ENCODE measurements at regions not wholly inside any gene's neighbourhood (a gene's known extent, or its start where the extent isn't known, plus 50 kb on each side); places are given as distances from the start of the nearest gene placed in this dataset.

DNA sequence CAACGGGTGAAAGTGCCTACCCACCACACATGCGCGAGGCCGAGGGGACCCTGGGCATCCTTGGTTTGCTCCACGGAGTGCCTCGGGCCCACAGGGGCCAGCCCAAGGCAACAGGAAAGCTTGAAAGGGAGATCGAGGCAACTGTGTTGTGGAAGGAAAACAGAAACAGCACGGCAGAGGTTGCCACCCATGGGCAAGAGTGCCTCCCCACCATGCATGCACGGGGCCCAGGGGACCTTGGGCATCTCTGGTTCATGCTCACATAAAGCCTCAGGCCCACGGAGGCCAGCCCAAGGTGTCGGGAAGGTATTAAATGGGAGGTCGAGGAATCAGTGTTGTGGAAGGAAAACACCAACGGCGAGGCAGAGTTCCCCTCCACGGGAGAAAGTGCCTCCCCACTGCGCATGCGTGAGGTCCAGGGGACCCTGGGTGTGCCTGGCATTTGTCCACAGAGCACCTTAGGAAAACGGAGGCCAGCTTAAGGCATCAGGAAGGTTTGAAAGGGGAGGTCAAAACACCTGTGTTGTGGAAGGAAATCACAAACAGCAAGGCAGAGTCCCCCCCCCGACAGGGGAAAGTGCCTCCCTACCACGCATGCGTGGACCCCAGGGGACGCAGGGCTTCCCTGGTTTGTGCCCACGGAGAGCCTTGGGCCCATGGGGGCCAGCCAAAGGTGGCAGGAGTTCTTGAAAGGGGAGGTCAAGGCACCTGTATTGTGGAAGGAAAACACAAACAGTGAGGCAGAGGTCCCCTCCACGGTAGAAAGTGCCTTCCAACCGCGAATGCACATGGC lies 367.3 kb downstream of the ALG10 start:
- no peak overlapping the region for H3K4me3 Mint-ChIP-seq
- no peaks in the 10 kb centered on the region for H3K36me3 Mint-ChIP-seq (ENCODE audit: low read depth)
- intact Hi-C loops (cut with micrococcal nuclease): no loop called here
- no peaks in the 10 kb centered on the region for H3K4me1 Mint-ChIP-seq
- H3K27me3 Mint-ChIP-seq: peaks cover 2% of the 10 kb centered on the region
- CTCF ChIA-PET: no interaction called here
- ATAC-seq (ENCODE audit: low read depth): no peak
- POLR2A ChIA-PET: no interaction called here
- H3K27ac Mint-ChIP-seq: no peak overlapping the region
- TF ChIP-seq, protein P1, sequence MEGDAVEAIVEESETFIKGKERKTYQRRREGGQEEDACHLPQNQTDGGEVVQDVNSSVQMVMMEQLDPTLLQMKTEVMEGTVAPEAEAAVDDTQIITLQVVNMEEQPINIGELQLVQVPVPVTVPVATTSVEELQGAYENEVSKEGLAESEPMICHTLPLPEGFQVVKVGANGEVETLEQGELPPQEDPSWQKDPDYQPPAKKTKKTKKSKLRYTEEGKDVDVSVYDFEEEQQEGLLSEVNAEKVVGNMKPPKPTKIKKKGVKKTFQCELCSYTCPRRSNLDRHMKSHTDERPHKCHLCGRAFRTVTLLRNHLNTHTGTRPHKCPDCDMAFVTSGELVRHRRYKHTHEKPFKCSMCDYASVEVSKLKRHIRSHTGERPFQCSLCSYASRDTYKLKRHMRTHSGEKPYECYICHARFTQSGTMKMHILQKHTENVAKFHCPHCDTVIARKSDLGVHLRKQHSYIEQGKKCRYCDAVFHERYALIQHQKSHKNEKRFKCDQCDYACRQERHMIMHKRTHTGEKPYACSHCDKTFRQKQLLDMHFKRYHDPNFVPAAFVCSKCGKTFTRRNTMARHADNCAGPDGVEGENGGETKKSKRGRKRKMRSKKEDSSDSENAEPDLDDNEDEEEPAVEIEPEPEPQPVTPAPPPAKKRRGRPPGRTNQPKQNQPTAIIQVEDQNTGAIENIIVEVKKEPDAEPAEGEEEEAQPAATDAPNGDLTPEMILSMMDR (IDR thresholded peaks at IDR 0.05): no peak
- H3K9me3 Mint-ChIP-seq: peaks cover 8% of the 10 kb centered on the region
- DNase-seq: no peak

DNA sequence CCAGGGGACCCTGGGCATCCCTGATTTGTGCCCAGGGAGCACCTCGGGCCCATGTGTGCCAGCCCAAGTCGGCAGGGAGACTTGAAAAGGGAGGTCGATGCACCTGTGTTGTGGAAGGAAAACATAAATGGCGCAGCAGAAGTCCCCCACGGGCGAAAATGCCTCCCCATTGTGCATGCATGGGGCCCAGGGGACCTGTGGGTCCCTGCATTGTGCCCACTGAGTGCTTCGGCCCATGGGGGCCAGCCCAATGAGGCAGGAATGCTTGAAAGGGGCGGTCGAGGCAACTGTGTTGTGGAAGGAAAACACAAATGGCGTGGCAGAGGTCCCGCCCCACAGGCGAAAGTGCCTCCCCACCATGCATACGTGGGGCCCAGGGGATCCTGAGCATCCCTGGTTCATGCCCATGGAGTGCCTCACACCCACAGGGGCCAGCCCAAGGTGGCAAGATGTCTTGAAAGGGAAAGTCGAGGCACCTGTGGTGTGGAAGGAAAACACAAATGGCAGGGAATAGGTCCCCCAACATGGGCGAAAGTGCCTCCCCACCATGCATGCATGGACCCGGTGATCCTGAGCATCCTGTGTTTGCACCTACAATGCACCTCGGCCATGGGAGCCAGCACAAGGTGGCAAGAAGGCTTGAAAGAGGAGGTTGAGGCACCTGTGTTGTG lies 368.0 kb downstream of the ALG10 start:
- CTCF ChIA-PET: no interaction called here
- DNase-seq: no peak
- H3K36me3 Mint-ChIP-seq (ENCODE audit: low read depth): no peaks in the 10 kb centered on the region
- no peaks in the 10 kb centered on the region for H3K4me1 Mint-ChIP-seq
- intact Hi-C loops (cut with micrococcal nuclease): no loop called here
- POLR2A ChIA-PET: no interaction called here
- H3K9me3 Mint-ChIP-seq: peaks cover 4% of the 10 kb centered on the region
- no peak overlapping the region for H3K4me3 Mint-ChIP-seq
- no peak for ATAC-seq (ENCODE audit: low read depth)
- no peak overlapping the region for H3K27ac Mint-ChIP-seq
- TF ChIP-seq, protein P1 (IDR thresholded peaks at IDR 0.05): no peak
- no peaks in the 10 kb centered on the region for H3K27me3 Mint-ChIP-seq

DNA sequence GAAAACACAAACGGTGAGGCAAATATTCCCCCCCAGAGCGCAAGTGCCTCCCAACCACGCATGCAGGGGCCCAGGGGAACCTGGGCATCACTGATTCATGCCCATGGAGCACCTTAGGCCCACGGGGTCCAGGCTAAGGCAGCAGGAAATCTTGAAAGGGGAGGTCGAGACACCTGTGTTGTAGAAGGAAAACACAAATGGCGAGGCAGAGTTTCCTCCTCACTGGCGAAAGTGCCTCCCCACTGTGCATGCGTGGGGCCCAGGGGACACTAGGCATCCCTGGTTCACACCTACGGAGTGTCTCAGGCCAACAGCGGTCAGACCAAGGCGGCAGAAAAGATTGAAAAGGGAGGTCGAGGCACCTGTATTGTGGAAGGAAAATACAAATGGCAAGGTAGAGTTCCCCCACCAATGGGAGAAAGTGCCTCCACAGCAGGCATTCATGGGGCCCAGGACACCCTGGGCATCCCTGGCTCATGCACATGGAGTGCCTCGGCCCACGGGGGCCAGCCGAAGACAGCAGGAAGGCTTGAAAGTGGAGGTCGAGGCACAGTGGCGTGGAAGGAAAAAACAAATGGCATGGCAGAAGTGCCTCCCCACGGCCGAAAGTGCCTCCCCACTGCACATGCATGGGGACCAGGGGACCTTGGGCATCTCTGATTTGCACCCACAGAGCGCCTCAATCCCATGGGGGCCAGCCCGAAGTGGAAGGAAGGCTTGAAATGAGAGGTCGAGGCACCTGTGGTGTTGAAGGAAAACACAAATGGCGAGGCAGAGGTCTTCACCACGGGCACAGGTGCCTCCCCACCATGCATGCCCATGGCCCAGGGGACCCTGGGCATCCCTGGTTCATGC lies 368.8 kb downstream of the ALG10 start:
- DNase-seq: no peak
- Mint-ChIP-seq H3K27me3 (no peaks in the 10 kb centered on the region), H3K4me3 (no peak overlapping the region), H3K27ac (no peak overlapping the region), H3K9me3 (peaks cover 3% of the 10 kb centered on the region), H3K36me3 (ENCODE audit: low read depth) (no peaks in the 10 kb centered on the region), H3K4me1 (no peaks in the 10 kb centered on the region)
- POLR2A ChIA-PET: no interaction called here
- intact Hi-C loops (cut with micrococcal nuclease): no loop called here
- TF ChIP-seq, protein P1 (IDR thresholded peaks at IDR 0.05): no peak
- no peak for ATAC-seq (ENCODE audit: low read depth)
- CTCF ChIA-PET: no interaction called here

DNA sequence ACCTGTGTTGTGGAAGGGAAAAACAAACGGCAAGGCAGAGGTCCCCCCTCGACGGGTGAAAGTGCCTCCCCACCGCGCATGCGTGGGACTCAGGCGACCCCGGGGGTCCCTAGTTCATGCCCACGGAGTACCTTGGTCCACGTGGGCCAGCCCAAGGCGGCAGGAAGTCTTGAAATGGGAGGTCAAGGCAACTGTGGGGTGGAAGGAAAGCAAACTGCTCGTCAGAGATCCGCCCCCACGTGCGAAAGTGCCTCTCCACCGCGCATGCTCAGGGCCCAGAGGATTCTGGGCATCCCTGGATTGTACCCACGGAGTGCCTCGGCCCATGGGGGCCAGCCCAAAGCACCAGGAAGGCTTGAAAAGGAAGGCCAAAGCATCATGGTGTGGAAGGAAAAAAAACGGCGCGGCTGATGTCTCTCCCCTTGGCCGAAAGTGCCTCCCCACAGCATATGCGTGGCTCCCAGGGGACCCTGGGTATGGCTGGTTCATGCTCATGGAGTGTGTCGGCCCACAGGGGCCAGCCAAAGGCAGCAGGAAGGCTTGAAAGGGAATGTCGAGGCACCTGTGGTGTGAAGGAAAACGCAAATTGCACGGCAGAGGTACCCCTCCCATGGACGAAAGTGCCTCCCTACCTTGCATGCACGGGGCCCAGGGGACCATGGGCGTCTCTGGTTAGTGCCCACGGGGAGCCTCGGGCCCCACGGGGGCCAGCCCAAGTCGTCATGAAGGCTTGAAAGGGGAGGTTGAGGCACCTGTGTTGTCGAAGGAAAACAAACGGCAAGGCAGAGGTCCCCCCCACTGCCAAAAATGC lies 369.7 kb downstream of the ALG10 start:
- intact Hi-C loops (cut with micrococcal nuclease): no loop called here

More for the DNA sequence above, 369.7 kb downstream of the ALG10 start:
- POLR2A ChIA-PET: no interaction called here
- DNase-seq (no peak), ATAC-seq (ENCODE audit: low read depth) (no peak)
- peaks cover 3% of the 10 kb centered on the region for H3K9me3 Mint-ChIP-seq
- TF ChIP-seq, protein P1 (IDR thresholded peaks at IDR 0.05): no peak
- no peaks in the 10 kb centered on the region for H3K36me3 Mint-ChIP-seq (ENCODE audit: low read depth)
- H3K4me1 Mint-ChIP-seq: no peaks in the 10 kb centered on the region
- H3K27me3 Mint-ChIP-seq: no peaks in the 10 kb centered on the region
- no peak overlapping the region for H3K27ac Mint-ChIP-seq
- CTCF ChIA-PET: no interaction called here
- no peak overlapping the region for H3K4me3 Mint-ChIP-seq

Data from activated B cell treated with CpG ODN at 0.5 μM for 24 hours (primary cell).